MV-4-11 (cell line): ENCODE measurements at regions not wholly inside any gene's neighbourhood (a gene's known extent, or its start where the extent isn't known, plus 50 kb on each side); places are given as distances from the start of the nearest gene placed in this dataset.

Source experiments
- DNase-seq: peaks from one replicate; lab custom pipeline; 2025; lab: John Stamatoyannopoulos, UW

DNA sequence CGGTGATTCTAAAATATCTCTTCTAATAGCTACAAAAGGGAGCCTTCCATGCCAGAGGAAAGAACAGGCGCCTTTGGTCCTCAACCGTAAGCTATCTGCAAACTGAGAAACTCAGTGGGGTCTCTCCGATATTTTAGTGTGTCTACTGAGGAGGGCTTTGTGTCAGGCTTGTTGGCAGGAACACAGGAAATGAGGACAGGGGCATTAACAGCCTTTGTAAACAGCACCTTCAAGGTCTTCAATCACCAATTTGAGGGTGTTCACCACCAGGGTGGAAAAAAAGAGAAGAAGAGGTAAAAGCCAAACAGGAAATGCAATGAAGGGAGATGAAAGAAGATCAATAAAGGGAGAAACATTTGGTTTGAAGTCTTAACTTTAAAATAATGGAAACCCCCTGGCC is 580.1 kb upstream of the SALL1 start:
- no peak for DNase-seq

GRCh38 chr16:51723036-51723724 is 572.1 kb upstream of the SALL1 start:
- no peak for DNase-seq

DNA sequence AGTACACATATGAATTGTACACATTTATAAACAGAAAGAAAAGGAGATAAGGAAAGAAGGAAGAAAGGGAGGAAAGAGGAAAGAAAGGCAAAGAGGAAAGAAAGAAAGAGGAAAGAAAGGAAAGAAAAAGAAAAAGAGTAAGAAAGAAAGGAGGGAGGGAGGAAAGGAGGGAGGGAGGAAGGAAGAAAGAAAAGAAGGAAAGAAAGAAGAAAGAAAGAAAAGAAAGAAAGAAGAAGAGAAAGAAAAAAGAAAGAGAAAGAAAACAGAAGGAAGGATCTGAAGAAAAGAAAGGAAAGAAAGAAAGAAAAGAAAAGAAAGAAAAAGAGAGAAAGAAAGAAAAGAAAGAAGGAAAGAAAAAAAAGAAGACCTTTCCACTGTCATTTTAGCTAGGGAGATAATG is 571.4 kb upstream of the SALL1 start:
- DNase-seq: no peak

GRCh38 chr16:51719376-51719775 is 568.3 kb upstream of the SALL1 start:
- no peak for DNase-seq

DNA sequence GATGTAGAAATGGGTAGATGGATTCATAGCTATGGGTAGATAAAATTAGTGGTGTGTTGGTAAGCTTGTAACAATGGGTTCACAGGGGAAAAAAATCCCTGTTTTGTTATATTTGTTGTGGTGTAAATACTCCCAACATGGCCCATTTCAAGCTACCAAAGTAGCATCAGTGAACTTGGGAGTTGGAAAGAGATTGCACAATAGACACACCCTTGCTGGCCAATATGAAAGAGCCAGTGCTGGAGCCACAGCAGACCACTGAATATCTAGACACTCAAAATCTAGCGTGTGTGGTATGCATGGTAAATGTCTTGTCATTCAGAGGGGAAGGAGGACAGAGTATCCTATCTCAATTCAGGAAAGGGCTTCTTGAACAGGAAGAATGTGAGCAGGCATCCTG is 565.1 kb upstream of the SALL1 start:
- no peak for DNase-seq

DNA sequence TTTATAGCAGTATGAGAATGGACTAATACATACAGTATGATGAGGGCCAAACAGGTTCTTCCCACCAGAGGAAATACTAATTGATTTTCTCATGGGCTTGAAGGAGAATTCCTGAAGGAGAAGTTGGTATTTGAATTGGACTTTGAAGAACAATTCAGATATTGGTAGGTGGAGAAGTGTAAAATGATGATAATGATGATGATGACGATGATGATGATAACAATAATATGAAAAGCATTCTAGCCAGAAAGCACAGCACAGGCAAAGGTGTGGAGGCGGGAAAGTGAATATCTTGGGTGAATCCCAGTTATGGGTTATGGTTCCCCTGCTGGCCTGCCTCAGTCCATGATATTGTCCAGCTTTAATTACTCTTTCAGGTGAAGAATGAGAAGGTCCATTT is 562.4 kb upstream of the SALL1 start:
- no peak for DNase-seq

- no peak for DNase-seq
Measured at GRCh38 chr16:51710905-51711563, 560.0 kb upstream of the SALL1 start.

- no peak for DNase-seq
Measured at GRCh38 chr16:51710186-51710585, 559.1 kb upstream of the SALL1 start.

- DNase-seq: no peak
Measured at GRCh38 chr16:51708861-51709260, 557.8 kb upstream of the SALL1 start.

GRCh38 chr16:51707666-51708065 is 556.6 kb upstream of the SALL1 start:
- DNase-seq: no peak

- DNase-seq: no peak
Measured at GRCh38 chr16:51705142-51705541, 554.1 kb upstream of the SALL1 start.

- no peak for DNase-seq
Measured at GRCh38 chr16:51701025-51701424, 550.0 kb upstream of the SALL1 start.

GRCh38 chr16:51699686-51700396 is 548.8 kb upstream of the SALL1 start:
- no peak for DNase-seq

DNA sequence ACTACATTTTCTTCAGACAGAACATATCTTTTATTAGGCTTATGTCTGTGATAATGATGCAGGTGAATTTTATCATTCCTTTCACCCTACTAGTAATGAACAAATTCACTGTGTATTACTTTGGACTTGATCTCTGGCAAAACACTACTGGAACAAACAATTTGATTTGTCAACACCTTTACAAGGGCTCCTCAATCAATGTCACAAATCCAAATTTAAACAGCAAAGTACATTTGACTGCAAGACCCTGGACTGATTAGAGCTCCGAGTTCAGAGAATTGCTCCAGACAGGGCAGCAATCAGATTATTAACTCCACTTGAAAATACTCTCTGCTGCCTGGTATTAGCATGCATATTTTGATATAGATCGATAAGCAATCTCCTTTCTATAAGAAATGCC is 547.6 kb upstream of the SALL1 start:
- DNase-seq: no peak

DNA sequence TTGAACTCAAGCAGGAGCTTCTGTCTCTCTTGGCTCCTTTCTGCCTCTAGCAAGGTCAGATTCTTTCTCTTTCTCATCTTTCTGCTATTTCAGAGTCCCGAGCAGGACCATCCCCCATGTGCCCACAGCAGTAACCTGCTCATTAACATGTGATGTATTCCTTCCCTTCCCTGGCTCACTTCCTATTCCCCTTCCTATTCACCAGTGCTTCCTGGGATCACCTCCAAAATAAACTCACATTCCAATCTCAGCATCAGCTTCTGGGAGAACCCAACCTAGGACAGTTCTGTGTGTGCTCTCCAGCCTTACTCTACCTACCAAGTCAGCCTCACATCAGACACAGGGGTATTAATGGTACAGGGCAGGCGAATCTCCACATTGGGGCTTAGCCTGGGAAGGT is 546.4 kb upstream of the SALL1 start:
- DNase-seq: no peak

DNA sequence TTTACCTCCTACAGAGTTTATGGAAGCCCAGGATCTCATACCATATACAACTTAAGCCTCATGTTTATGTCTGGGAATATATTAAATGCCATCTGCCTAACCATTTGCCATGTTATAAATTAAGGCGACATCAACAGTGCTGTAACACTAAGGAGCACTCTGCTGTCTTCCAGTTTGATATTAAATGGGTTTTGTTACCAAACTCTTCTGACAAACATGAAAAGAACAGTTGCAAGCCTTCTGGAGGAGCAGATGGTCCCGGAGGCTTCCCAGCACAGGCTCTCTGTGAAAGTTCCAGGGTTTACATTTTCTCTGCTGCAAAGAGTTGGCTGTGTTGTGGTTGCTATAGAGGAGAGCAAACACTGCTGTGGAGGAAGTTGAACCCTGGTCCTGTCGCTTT is 545.3 kb upstream of the SALL1 start:
- DNase-seq: no peak

DNA sequence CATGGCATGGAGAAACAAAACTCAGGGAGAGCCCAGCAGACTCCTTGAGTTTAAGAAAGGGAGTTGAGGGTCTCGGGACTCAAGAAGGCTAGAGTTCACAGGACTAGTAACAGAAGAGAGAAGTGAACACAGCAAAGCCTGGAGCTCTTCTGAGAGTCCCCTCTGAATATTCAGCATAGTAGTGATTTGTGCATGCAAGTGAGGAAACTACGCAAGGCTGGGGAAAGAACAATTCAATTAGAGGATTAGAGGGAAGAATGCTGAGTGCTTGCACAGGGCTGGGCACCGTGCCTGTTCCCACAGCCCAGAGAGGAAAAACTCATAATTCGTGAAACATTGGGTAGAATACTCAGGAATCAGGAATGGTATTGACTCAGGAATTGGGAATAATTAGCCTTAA is 540.0 kb upstream of the SALL1 start:
- no peak for DNase-seq

DNA sequence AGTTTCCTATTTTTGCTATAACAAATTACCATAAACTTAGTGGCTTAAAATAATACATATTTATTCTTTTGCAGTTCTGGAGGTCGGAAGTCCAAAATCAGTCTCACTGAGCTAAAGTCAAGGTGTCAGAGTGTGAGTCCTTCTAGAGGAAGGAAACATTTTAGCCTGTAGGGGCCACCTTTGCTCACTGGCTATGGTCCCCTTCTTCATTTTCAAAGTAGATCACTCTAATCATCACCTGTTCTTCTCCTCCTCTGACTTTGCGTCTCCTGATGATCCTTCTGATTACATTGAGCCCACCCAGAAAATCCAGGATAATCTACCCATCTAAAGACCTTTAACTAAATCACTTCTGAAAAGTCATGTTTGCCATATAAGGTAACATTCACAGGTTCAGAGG is 534.4 kb upstream of the SALL1 start:
- DNase-seq: no peak

DNA sequence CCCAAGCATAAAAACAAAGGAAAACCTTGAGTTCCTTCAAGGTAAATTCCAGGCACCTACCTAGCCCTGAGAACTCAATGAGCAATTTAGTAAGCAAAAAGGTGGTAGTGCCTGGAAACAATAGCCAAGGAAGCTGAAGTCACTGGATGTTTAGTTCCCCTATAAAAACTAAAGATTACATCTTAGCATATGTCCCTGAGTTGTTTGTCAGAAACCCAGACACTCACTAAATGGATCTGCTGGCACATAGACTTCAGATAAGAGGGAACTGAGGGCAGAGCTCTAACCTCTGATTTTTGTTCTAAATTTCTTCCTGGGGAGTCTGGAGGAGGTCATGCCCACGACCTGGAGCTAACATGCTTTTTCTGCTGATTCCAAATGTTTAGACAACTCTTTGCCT is 532.8 kb upstream of the SALL1 start:
- DNase-seq: no peak

GRCh38 chr16:51682905-51683304 is 531.8 kb upstream of the SALL1 start:
- no peak for DNase-seq

GRCh38 chr16:51674615-51675014 is 523.5 kb upstream of the SALL1 start:
- DNase-seq: no peak

DNA sequence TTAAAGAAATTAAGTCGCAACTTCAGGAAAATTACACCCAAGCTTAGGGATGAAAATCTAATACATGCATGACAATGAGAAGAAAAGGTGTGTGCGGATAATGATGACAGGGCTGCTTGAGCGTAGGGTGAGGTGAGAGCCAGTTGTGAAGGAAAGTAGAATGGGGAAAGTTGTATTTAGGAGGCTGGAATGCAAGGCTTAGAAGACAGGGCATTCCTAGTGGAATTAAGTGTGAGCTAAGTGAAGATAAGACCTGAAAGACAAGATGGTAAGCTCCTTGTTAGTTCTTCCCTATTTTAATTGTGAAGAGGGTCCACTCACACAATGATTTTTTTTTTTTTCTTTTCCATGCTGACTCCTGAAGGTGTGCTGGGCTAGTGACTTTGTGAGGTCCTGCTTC is 519.5 kb upstream of the SALL1 start:
- no peak for DNase-seq

GRCh38 chr16:51666821-51667220 is 515.8 kb upstream of the SALL1 start:
- no peak for DNase-seq
